Ovary (tissue), 3 donors: ENCODE measurements at regions not wholly inside any gene's neighbourhood (a gene's known extent, or its start where the extent isn't known, plus 50 kb on each side); places are given as distances from the start of the nearest gene placed in this dataset.

Source experiments
- EP300 ChIP-seq: sonication (generic); formaldehyde crosslinking; IDR thresholded peaks from one replicate; pipeline ENCODE4 v1.6.1; 2017; ENCODE audit warnings: antibody characterized with exemption
- POLR2A ChIP-seq: fragments of 450-650 bp; IDR thresholded peaks from one replicate; pipeline ENCODE4 v1.6.1; 2017; ENCODE audit warnings: antibody characterized with exemption, mild to moderate bottlenecking, moderate library complexity
- TF ChIP-seq, protein P1 (sequence below), 3 donors: fragments of 450-650 bp in 2 of 3; fragments of 200-600 bp in 1 of 3; IDR thresholded peaks; one replicate each; pipeline versions ENCODE4 v1.5.1 to v1.8.0; 2016 to 2022; ENCODE audit warnings: antibody characterized with exemption in 3 of 3, mild to moderate bottlenecking in 1 of 3
- donor health status: DM: no; HTN: no; CAD: no.

- TF ChIP-seq, protein P1, sequence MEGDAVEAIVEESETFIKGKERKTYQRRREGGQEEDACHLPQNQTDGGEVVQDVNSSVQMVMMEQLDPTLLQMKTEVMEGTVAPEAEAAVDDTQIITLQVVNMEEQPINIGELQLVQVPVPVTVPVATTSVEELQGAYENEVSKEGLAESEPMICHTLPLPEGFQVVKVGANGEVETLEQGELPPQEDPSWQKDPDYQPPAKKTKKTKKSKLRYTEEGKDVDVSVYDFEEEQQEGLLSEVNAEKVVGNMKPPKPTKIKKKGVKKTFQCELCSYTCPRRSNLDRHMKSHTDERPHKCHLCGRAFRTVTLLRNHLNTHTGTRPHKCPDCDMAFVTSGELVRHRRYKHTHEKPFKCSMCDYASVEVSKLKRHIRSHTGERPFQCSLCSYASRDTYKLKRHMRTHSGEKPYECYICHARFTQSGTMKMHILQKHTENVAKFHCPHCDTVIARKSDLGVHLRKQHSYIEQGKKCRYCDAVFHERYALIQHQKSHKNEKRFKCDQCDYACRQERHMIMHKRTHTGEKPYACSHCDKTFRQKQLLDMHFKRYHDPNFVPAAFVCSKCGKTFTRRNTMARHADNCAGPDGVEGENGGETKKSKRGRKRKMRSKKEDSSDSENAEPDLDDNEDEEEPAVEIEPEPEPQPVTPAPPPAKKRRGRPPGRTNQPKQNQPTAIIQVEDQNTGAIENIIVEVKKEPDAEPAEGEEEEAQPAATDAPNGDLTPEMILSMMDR (IDR thresholded peaks at IDR 0.05) = no peak
- TF ChIP-seq POLR2A = no peak
- no peak for TF ChIP-seq EP300
Observed at GRCh38 chr7:93016681-93017381, 100.9 kb downstream of the SAMD9 start.
